Cardiac fibroblast (primary cell): ENCODE measurements at regions not wholly inside any gene's neighbourhood (a gene's known extent, or its start where the extent isn't known, plus 50 kb on each side); places are given as distances from the start of the nearest gene placed in this dataset.
"Not testable (repeated sequence)": the region's sequence is repeated elsewhere in the genome, so short reads cannot be mapped to it uniquely, and the experiment has no call there.

Source experiments
- DNase-seq, 2 donors: peaks; one replicate each; pipeline versions ENCODE4 v3.0.0 to v3.0.0-alpha.2; 2010; ENCODE audit warnings: low read depth in 2 of 2
- H3K4me3 ChIP-seq, 2 donors: replicated peaks in 1 of 2; 1 replicate in 1 of 2; 2 replicates in 1 of 2; pipeline ENCODE4 v1.5.1; 2011; ENCODE audit warnings: low read depth in 2 of 2, low read length in 2 of 2, mild to moderate bottlenecking in 2 of 2, moderate library complexity in 1 of 2
- TF ChIP-seq, protein P1 (sequence below): IDR thresholded peaks from one replicate; pipeline ENCODE4 v1.5.1; 2011; ENCODE audit warnings: low read depth, mild to moderate bottlenecking, low read length, inconsistent platforms

DNA sequence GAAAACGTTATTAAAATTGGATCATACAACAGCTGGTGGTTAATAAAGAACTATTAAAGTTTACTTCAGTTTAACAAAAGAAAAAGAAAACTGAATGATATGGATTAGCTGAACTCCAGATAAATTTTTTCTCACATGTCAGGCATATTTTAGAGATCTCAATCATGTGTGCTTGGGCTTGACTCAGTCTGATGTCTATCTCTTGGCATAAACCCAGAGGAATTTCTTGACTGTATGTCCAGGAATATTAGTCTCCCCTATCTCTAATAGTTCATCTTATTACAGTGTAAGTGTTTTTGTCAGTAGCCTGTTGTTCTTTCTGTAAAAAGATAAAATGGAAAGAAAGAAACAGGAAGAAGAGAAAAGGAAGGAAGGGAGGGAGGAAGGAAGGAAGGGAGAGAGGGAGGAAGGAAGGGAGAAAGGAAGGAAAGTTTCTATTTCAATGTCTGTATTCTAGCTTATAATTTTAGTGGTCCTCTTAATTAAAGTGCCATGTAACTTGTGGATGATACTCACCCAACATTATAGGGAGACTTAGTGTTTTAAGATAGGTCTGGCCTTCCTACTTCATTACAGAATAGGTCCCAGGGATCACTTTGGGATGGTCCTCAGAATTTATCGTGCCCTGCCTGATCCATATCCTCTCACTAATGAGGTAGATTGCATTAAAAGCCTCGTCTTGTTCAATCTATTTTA, 99.7 kb upstream of the UGP2 start:
- DNase-seq: peak in 1 of 2 donors; percentile 49
- TF ChIP-seq, protein P1, sequence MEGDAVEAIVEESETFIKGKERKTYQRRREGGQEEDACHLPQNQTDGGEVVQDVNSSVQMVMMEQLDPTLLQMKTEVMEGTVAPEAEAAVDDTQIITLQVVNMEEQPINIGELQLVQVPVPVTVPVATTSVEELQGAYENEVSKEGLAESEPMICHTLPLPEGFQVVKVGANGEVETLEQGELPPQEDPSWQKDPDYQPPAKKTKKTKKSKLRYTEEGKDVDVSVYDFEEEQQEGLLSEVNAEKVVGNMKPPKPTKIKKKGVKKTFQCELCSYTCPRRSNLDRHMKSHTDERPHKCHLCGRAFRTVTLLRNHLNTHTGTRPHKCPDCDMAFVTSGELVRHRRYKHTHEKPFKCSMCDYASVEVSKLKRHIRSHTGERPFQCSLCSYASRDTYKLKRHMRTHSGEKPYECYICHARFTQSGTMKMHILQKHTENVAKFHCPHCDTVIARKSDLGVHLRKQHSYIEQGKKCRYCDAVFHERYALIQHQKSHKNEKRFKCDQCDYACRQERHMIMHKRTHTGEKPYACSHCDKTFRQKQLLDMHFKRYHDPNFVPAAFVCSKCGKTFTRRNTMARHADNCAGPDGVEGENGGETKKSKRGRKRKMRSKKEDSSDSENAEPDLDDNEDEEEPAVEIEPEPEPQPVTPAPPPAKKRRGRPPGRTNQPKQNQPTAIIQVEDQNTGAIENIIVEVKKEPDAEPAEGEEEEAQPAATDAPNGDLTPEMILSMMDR: no peak
- no peak overlapping the region for H3K4me3 ChIP-seq

DNA sequence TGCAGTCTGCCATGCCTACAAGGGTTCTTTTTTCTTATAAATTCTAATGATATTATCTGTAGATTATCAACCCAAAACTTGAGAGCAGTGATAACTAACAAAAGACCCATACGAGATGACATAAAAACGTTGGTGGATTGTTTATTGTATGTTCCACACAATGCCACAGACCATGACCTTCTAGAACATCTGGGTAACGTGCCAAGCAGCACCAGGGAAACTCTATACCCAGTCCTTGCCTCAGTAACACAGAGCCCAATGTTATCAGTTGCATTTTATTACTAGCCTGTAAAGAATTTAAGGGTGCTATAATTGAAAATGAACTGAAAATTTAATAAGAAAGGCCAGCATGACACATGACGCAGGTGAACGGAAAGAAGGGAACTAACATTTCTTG, 99.1 kb upstream of the UGP2 start:
- DNase-seq: no peak
- TF ChIP-seq, protein P1: no peak
- no peak overlapping the region for H3K4me3 ChIP-seq

DNA sequence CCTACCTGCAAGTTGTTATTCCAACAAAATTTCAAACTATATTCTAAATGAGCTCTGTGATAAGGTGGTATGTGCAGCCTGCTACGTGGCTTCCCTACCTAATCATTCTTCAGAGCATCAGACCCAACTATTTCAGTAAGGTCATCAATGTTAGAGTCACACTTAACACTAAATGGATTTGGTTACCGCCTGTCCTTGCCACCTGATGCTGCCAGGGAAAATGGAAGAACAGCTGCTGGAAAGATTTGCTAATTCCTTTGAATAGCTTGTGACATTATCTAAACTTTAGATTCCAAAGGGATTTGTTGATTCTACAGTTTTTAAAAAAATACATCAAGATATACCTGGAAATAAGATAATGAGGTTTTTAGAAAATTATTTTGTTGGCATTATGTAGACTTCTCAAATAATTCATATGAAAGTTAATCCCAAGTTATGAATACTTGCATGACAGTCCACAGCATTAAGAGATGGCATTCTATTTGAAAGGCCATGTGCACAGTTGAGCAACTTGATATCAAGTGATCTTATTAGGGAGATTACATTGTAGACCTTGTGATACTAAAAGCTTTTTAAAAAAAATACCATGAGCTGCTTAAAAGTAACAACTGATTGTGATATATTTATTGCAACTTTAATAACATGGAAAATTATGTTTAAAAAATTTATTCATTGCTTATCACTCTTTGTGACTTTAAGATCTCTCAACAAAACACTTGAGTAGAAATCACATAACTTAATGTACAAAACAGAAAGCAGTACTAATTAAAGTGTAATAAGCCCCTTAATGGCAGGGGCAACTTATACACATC, 98.3 kb upstream of the UGP2 start:
- TF ChIP-seq, protein P1: no peak
- H3K4me3 ChIP-seq: no peak overlapping the region
- no peak for DNase-seq

DNA sequence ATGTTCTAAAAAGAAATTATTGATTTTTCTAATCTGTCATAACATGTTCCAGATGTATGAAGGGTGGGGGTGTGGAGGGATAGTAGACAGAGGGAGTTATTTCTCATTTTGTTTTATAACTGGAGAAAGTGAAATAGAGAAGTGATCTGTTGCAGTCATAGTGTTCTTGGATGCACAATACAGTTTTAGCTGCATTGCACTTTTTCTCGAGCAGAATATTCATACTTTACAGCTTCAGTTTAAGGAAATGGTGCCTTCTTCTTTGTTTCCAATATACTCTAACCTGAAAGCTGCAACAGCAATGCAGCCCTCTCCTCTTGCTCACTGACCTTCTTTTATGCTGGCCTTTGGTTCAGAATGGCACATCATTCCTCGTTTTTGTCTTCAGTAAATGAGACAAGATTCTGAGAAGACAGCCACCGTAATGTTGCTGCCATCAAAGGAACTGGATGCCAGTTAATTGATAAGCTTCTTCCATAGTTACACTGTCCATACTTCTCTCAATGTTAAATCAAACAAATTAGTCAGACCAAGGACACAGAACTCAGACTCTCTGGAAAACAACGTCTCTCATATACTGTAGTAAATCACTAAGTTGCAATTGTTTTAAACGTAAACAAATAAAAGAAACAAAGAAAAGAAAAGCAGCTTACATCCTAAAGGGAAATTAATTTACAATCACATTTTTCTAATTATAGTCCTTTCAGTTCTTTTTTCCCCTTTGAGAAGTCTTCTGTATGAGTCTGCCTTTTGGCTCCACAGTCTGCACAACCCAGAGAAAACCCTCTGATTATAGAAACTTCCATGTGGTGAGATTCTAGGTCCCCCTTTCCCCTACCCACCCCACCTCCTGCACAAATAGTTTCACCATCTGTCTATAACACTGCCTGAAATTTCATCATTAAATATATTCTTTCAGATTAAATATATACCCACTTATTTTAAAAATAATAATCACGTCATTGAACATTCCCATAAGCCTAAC, 97.4 kb upstream of the UGP2 start:
- no peak for DNase-seq
- TF ChIP-seq, protein P1: no peak
- H3K4me3 ChIP-seq: no peak overlapping the region

DNA sequence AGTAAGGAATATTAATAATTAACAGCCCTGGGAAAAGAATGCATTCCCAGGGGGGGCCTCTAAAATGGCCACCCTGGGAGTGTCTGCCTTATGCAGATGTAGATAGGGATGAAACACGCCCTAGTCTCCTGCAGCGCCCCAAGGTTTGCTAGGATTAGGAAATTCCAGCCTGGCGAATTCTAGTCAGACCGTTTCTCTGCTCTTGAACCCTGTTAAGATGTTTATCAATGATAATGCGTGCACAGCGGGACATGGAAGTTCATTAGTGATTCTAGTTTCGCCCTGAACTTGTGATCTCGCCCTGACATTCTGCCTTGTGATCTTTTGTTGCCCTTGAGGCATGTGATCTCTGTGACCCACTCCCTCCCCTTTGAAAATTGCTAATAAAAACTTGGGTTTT, 95.1 kb upstream of the UGP2 start:
- H3K4me3 ChIP-seq, DNase-seq: not testable (repeated sequence)

DNA sequence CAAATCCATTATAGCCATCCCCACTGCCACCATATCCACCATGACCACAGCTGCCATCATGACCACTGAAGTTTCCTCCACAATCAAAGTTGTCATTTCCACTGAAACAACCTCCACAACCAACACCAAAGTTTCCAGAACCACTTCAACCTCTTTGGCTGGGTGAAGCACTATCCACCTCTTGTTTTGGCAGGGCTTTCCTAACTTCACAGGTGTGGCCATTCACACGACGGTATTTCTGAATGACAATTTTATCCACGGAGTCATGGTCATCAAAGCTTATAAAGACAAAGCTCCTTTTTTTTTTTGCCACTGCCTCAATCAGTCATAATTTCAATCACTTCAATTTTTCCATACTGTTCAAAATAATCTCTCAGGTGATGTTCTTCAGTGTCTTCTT, 89.8 kb upstream of the UGP2 start:
- DNase-seq: no peak
- TF ChIP-seq, protein P1: no peak
- no peak overlapping the region for H3K4me3 ChIP-seq
